Upper lobe of right lung (tissue), 1 donor: ENCODE measurements at regions not wholly inside any gene's neighbourhood (a gene's known extent, or its start where the extent isn't known, plus 50 kb on each side); places are given as distances from the start of the nearest gene placed in this dataset.
"Not testable (repeated sequence)": the region's sequence is repeated elsewhere in the genome, so short reads cannot be mapped to it uniquely, and the experiment has no call there.

ENCODE experiments used
- ATAC-seq: fragments of 200-7000 bp; cut with Tn5 transposase; one replicate; pipeline ENCODE4 v1.9.1; 2020; ENCODE audit warnings: mild to moderate bottlenecking, moderate library complexity
- DNase-seq: peaks from one replicate; pipeline ENCODE4 v3.0.0-alpha.2; 2020
- H3K27ac ChIP-seq: fragments of 200-600 bp; one replicate; pipeline ENCODE4 v1.8.0; 2022
- H3K27me3 ChIP-seq: fragments of 200-600 bp; one replicate; pipeline ENCODE4 v1.8.0; 2022; ENCODE audit warnings: mild to moderate bottlenecking
- H3K36me3 ChIP-seq: fragments of 200-600 bp; one replicate; pipeline ENCODE4 v1.8.0; 2022
- H3K4me1 ChIP-seq: fragments of 200-600 bp; one replicate; pipeline ENCODE4 v1.8.0; 2022
- H3K4me3 ChIP-seq: fragments of 200-600 bp; one replicate; pipeline ENCODE4 v1.8.0; 2022; ENCODE audit warnings: mild to moderate bottlenecking
- H3K9me3 ChIP-seq: fragments of 200-600 bp; one replicate; pipeline ENCODE4 v1.8.0; 2022
- CTCF ChIP-seq: fragments of 200-600 bp; IDR thresholded peaks from one replicate; pipeline ENCODE4 v1.8.0; 2022; ENCODE audit warnings: antibody characterized with exemption
- intact Hi-C: fragments of 100-400 bp; cut with DNase I; formaldehyde crosslinking; loops from one replicate; pipeline ENCODE4 v1.11.0; 2022
- donor health status: DM: no; HTN: yes; CAD: no; lungs with severe emphysema.

- no peaks in the 10 kb centered on the region for H3K36me3 ChIP-seq
- ATAC-seq, result no peak
- intact Hi-C loops, result no loop called here
These were observed 80.2 kb downstream of the ANKEF1 start for GRCh38 chr20:10115021-10115420.

GRCh38 chr20:10119336-10119735, 84.5 kb downstream of the ANKEF1 start:
- Histone ChIP-seq H3K36me3 (no peaks in the 10 kb centered on the region), H3K4me1 (no peaks in the 10 kb centered on the region), H3K4me3 (no peak overlapping the region), H3K27ac (no peak overlapping the region), H3K27me3 (no peaks in the 10 kb centered on the region), H3K9me3 (no peaks in the 10 kb centered on the region)
- intact Hi-C loops, result no loop called here
- TF ChIP-seq CTCF, result no peak
- no peak for DNase-seq
- ATAC-seq, result no peak

More at GRCh38 chr20:10115021-10115420, 80.2 kb downstream of the ANKEF1 start:
- Histone ChIP-seq H3K27ac (no peak overlapping the region), H3K9me3 (no peaks in the 10 kb centered on the region), H3K4me1 (no peaks in the 10 kb centered on the region), H3K4me3 (no peak overlapping the region), H3K27me3 (no peaks in the 10 kb centered on the region)
- no peak for DNase-seq
- TF ChIP-seq CTCF, result no peak

- DNase-seq, intact Hi-C loops, ATAC-seq, H3K27me3 ChIP-seq, H3K9me3 ChIP-seq, H3K4me3 ChIP-seq, H3K4me1 ChIP-seq, H3K27ac ChIP-seq, H3K36me3 ChIP-seq: not testable (repeated sequence)
These were observed 90.1 kb downstream of the ANKEF1 start for GRCh38 chr20:10124883-10125282.

GRCh38 chr20:10125757-10126156, 91.0 kb downstream of the ANKEF1 start:
- intact Hi-C loops, result no loop called here
- Histone ChIP-seq H3K27me3 (no peaks in the 10 kb centered on the region), H3K4me1 (no peaks in the 10 kb centered on the region), H3K27ac (no peak overlapping the region), H3K9me3 (peaks cover 5% of the 10 kb centered on the region), H3K36me3 (no peaks in the 10 kb centered on the region), H3K4me3 (no peak overlapping the region)
- no peak for TF ChIP-seq CTCF
- no peak for DNase-seq
- ATAC-seq, result no peak

GRCh38 chr20:10129749-10130148, 88.9 kb upstream of the SNAP25 start:
- no peak for TF ChIP-seq CTCF
- H3K9me3 ChIP-seq, result peaks cover 5% of the 10 kb centered on the region
- DNase-seq (no peak), ATAC-seq (no peak)
- H3K4me1 ChIP-seq, result no peaks in the 10 kb centered on the region
- H3K27me3 ChIP-seq, result no peaks in the 10 kb centered on the region
- H3K36me3 ChIP-seq, result no peaks in the 10 kb centered on the region
- H3K27ac ChIP-seq, result no peak overlapping the region
- intact Hi-C loops, result no loop called here
- no peak overlapping the region for H3K4me3 ChIP-seq

GRCh38 chr20:10131732-10132345, 86.8 kb upstream of the SNAP25 start:
- no peak overlapping the region for H3K27ac ChIP-seq
- TF ChIP-seq CTCF, result no peak
- H3K9me3 ChIP-seq, result no peaks in the 10 kb centered on the region
- H3K27me3 ChIP-seq, result no peaks in the 10 kb centered on the region
- DNase-seq, result no peak
- intact Hi-C loops, result no loop called here
- peak; percentile 45 for ATAC-seq
- no peaks in the 10 kb centered on the region for H3K36me3 ChIP-seq
- H3K4me3 ChIP-seq, result no peak overlapping the region
- no peaks in the 10 kb centered on the region for H3K4me1 ChIP-seq
